Testis (tissue), 2 donors: ENCODE measurements at regions not wholly inside any gene's neighbourhood (a gene's known extent, or its start where the extent isn't known, plus 50 kb on each side); places are given as distances from the start of the nearest gene placed in this dataset.

ENCODE experiments used
- CTCF ChIP-seq, 3 experiments: fragments of 450-650 bp in 2 of 3; fragments of 200-600 bp in 1 of 3; sonication (generic) in 1 of 3; IDR thresholded peaks; one replicate each; pipeline ENCODE4 v1.5.1; 2016 to 2019; ENCODE audit warnings: antibody characterized with exemption in 3 of 3, mild to moderate bottlenecking in 2 of 3, moderate library complexity in 1 of 3
- POLR2A ChIP-seq: fragments of 450-650 bp; IDR thresholded peaks from one replicate; pipeline ENCODE4 v1.6.1; 2017; ENCODE audit warnings: antibody characterized with exemption, mild to moderate bottlenecking, moderate library complexity

- TF ChIP-seq CTCF (IDR thresholded peaks at IDR 0.05) (no peak), POLR2A (no peak)
Observed at GRCh38 chr2:42895791-42896135, 103.4 kb upstream of the HAAO start.
